ENCODE measurements at regions not wholly inside any gene's neighbourhood (a gene's known extent, or its start where the extent isn't known, plus 50 kb on each side); places are given as distances from the start of the nearest gene placed in this dataset.

- DNase-seq (ENCODE audit: low read depth in 2 of 2), result no peak
Observed at GRCh38 chr1:235925016-235925415, 58.3 kb upstream of the LYST start.

- DNase-seq (ENCODE audit: low read depth in 2 of 2), result no peak
Observed at GRCh38 chr1:235923466-235924021, 56.8 kb upstream of the LYST start.

DNA sequence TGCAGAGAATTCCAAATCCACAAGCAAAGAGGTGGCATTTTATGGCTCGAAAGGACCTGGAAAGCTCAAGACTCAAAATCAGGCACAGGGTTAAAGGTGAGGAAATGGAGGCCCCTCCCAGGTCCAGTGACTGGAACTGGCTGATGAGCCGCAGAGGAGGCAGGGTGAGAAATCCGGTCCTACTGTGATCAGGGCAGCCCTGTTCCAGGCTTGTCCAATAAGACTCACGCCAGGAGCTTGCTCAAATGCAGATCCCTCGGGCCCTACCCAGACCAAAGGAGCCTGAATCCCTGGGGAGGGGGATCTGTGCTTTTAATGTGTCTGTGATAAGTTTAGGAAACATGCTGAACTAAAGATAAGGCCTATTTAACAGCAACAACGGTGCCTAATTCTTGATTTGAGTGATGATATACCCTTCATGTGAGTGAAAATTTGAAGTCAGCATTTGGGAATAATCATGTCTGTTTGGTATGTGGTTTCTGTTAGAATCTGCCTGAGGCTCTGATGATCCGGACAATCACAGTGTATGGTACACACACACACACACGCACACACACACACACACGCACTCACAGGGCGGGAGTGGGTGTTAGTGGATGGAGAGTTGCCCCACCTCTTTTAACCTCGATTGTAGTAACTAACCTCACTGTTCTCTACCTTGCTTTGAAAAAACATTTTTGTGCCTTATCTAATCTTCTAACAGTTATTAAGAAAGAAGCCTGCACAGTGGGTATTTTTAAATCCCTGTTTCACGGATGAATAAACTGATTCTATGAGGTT is 54.1 kb upstream of the LYST start:
- no peak for DNase-seq (ENCODE audit: low read depth in 2 of 2)

- no peak for DNase-seq (ENCODE audit: low read depth in 2 of 2)
Observed at GRCh38 chr1:235919833-235920441, 53.2 kb upstream of the LYST start.

DNA sequence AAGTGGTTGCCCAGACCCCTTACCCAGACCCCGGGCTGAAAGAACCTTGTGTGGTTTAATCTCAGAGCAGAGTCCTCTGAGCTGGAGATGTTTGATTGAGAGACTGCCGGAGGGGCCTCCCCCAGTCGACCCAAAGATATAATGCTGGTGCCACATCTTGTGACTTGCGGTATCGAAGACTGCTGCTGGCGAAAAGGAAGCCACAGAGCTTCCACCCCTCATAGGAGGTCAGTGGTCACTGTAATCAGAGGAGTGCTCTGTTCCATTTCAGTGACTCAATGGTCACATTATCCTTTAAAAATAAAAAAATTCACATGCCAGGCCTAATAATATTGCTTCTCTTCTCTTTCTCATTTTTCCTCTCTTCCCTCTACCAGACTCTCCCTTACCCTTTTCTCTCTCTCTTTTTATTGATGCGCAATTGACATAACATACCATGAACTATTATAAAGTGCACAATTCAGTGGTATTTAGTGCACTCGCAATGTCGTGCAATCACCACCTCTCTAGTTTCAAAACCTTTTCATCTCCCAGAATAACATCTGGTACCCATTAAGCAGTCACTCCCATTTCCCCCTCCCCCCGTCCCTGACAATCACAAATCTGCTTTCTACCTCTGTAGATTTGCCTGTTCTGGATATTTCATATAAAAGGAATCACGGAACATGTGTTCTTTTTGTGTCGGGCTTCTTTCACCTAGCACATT is 52.6 kb upstream of the LYST start:
- no peak for DNase-seq (ENCODE audit: low read depth in 2 of 2)

- no peak for DNase-seq (ENCODE audit: low read depth in 2 of 2)
Observed at GRCh38 chr1:235918465-235918864, 51.8 kb upstream of the LYST start.

- DNase-seq (ENCODE audit: low read depth in 2 of 2), result no peak
Observed at GRCh38 chr1:235918032-235918431, 51.3 kb upstream of the LYST start.

GRCh38 chr1:235917267-235917811 is 50.6 kb upstream of the LYST start:
- peak; percentile 58 to 64 for DNase-seq (ENCODE audit: low read depth in 2 of 2)

Data from stimulated activated CD4-positive, alpha-beta T cell treated with anti-CD3 and anti-CD28 coated beads, Interleukin-15, amount 100 ng/mL, for 48 hours (primary cell).